Memory B cell (primary cell): ENCODE measurements at regions not wholly inside any gene's neighbourhood (a gene's known extent, or its start where the extent isn't known, plus 50 kb on each side); places are given as distances from the start of the nearest gene placed in this dataset.
"Not testable (repeated sequence)": the region's sequence is repeated elsewhere in the genome, so short reads cannot be mapped to it uniquely, and the experiment has no call there.

Experiments used
- ATAC-seq: fragments of 150-1000 bp; cut with Tn5 transposase; 2 replicates; pipeline ENCODE4 v1.10.0; 2021; ENCODE audit warnings: low read depth, mild to moderate bottlenecking, moderate library complexity
- DNase-seq, 2 donors: peaks; one replicate each; pipeline ENCODE4 v3.0.0; 2022; ENCODE audit warnings: low spot score in 2 of 2
- H3K27ac Mint-ChIP-seq: one replicate; pipeline ENCODE4 v1.8.0; 2022; ENCODE audit warnings: mild to moderate bottlenecking, moderate library complexity, mixed read lengths
- H3K27me3 Mint-ChIP-seq: one replicate; pipeline ENCODE4 v1.8.0; 2022; ENCODE audit warnings: mixed read lengths
- H3K36me3 Mint-ChIP-seq: one replicate; pipeline ENCODE4 v1.8.0; 2022; ENCODE audit warnings: mild to moderate bottlenecking, mixed read lengths
- H3K4me1 Mint-ChIP-seq: one replicate; pipeline ENCODE4 v1.8.0; 2022; ENCODE audit warnings: mixed read lengths
- H3K4me3 Mint-ChIP-seq: one replicate; pipeline ENCODE4 v1.8.0; 2022; ENCODE audit warnings: mild to moderate bottlenecking, moderate library complexity, mixed read lengths
- H3K9me3 Mint-ChIP-seq: one replicate; pipeline ENCODE4 v1.8.0; 2022; ENCODE audit warnings: mixed read lengths

GRCh38 chr4:128548381-128548780, 260.8 kb upstream of the PGRMC2 start:
- H3K27me3 Mint-ChIP-seq: peaks cover 11% of the 10 kb centered on the region
- H3K27ac Mint-ChIP-seq: no peak overlapping the region
- peaks cover 2% of the 10 kb centered on the region for H3K9me3 Mint-ChIP-seq
- DNase-seq (no peak), ATAC-seq (no peak)
- no peak overlapping the region for H3K4me3 Mint-ChIP-seq
- H3K4me1 Mint-ChIP-seq: peaks cover 6% of the 10 kb centered on the region
- H3K36me3 Mint-ChIP-seq: no peaks in the 10 kb centered on the region

- no peak for DNase-seq
- Mint-ChIP-seq H3K9me3 (no peaks in the 10 kb centered on the region), H3K27me3 (peaks cover 5% of the 10 kb centered on the region), H3K4me3 (no peak overlapping the region), H3K36me3 (no peaks in the 10 kb centered on the region), H3K27ac (no peak overlapping the region), H3K4me1 (no peaks in the 10 kb centered on the region)
- no peak for ATAC-seq
Observed at GRCh38 chr4:128544272-128544671, 256.7 kb upstream of the PGRMC2 start.

GRCh38 chr4:128543696-128544095, 256.1 kb upstream of the PGRMC2 start:
- Mint-ChIP-seq H3K27me3 (peaks cover 10% of the 10 kb centered on the region), H3K27ac (no peak overlapping the region), H3K4me1 (no peaks in the 10 kb centered on the region), H3K4me3 (no peak overlapping the region), H3K9me3 (no peaks in the 10 kb centered on the region), H3K36me3 (no peaks in the 10 kb centered on the region)
- ATAC-seq (no peak), DNase-seq (no peak)

- H3K36me3 Mint-ChIP-seq: no peaks in the 10 kb centered on the region
- no peak overlapping the region for H3K27ac Mint-ChIP-seq
- H3K4me3 Mint-ChIP-seq: no peak overlapping the region
- no peaks in the 10 kb centered on the region for H3K4me1 Mint-ChIP-seq
- H3K27me3 Mint-ChIP-seq: peaks cover 6% of the 10 kb centered on the region
- no peaks in the 10 kb centered on the region for H3K9me3 Mint-ChIP-seq
- ATAC-seq (no peak), DNase-seq (no peak)
Observed at GRCh38 chr4:128542047-128542446, 254.4 kb upstream of the PGRMC2 start.

GRCh38 chr4:128540122-128540521, 252.5 kb upstream of the PGRMC2 start:
- no peak overlapping the region for H3K4me3 Mint-ChIP-seq
- ATAC-seq (no peak), DNase-seq (no peak)
- H3K9me3 Mint-ChIP-seq: no peaks in the 10 kb centered on the region
- no peaks in the 10 kb centered on the region for H3K36me3 Mint-ChIP-seq
- peaks cover 9% of the 10 kb centered on the region for H3K27me3 Mint-ChIP-seq
- no peak overlapping the region for H3K27ac Mint-ChIP-seq
- no peaks in the 10 kb centered on the region for H3K4me1 Mint-ChIP-seq

- H3K4me1 Mint-ChIP-seq: no peaks in the 10 kb centered on the region
Observed at GRCh38 chr4:128538111-128538882, 250.7 kb upstream of the PGRMC2 start.

GRCh38 chr4:128536746-128537145, 249.1 kb upstream of the PGRMC2 start:
- H3K27ac Mint-ChIP-seq: no peak overlapping the region
- ATAC-seq (no peak), DNase-seq (no peak)
- peaks cover 10% of the 10 kb centered on the region for H3K27me3 Mint-ChIP-seq
- H3K4me3 Mint-ChIP-seq: no peak overlapping the region
- no peaks in the 10 kb centered on the region for H3K36me3 Mint-ChIP-seq
- H3K4me1 Mint-ChIP-seq: no peaks in the 10 kb centered on the region
- no peaks in the 10 kb centered on the region for H3K9me3 Mint-ChIP-seq

More at GRCh38 chr4:128538111-128538882, 250.7 kb upstream of the PGRMC2 start:
- DNase-seq (no peak), ATAC-seq (no peak)
- no peaks in the 10 kb centered on the region for H3K9me3 Mint-ChIP-seq
- no peaks in the 10 kb centered on the region for H3K36me3 Mint-ChIP-seq
- H3K27me3 Mint-ChIP-seq: peaks cover 10% of the 10 kb centered on the region
- H3K4me3 Mint-ChIP-seq: no peak overlapping the region
- no peak overlapping the region for H3K27ac Mint-ChIP-seq

- H3K27ac Mint-ChIP-seq, ATAC-seq, H3K9me3 Mint-ChIP-seq, DNase-seq, H3K4me3 Mint-ChIP-seq, H3K36me3 Mint-ChIP-seq, H3K4me1 Mint-ChIP-seq: not testable (repeated sequence)
- H3K27me3 Mint-ChIP-seq: peaks cover 10% of the 10 kb centered on the region
Observed at GRCh38 chr4:128535510-128535909, 247.9 kb upstream of the PGRMC2 start.

GRCh38 chr4:128528793-128529553, 241.4 kb upstream of the PGRMC2 start:
- Mint-ChIP-seq H3K4me3 (no peak overlapping the region), H3K36me3 (no peaks in the 10 kb centered on the region), H3K4me1 (peaks cover 3% of the 10 kb centered on the region), H3K9me3 (no peaks in the 10 kb centered on the region), H3K27ac (no peak overlapping the region), H3K27me3 (peaks cover 4% of the 10 kb centered on the region)
- ATAC-seq: no peak
- no peak for DNase-seq

- H3K36me3 Mint-ChIP-seq: no peaks in the 10 kb centered on the region
Observed at GRCh38 chr4:128527946-128528576, 240.4 kb upstream of the PGRMC2 start.

GRCh38 chr4:128527351-128527750, 239.7 kb upstream of the PGRMC2 start:
- peaks cover 3% of the 10 kb centered on the region for H3K4me1 Mint-ChIP-seq
- peaks cover 7% of the 10 kb centered on the region for H3K27me3 Mint-ChIP-seq
- H3K4me3 Mint-ChIP-seq: no peak overlapping the region
- no peak overlapping the region for H3K27ac Mint-ChIP-seq
- ATAC-seq (no peak), DNase-seq (no peak)
- H3K36me3 Mint-ChIP-seq: no peaks in the 10 kb centered on the region
- H3K9me3 Mint-ChIP-seq: no peaks in the 10 kb centered on the region

More at GRCh38 chr4:128527946-128528576, 240.4 kb upstream of the PGRMC2 start:
- Mint-ChIP-seq H3K4me3 (no peak overlapping the region), H3K27me3 (peaks cover 4% of the 10 kb centered on the region), H3K4me1 (peaks cover 3% of the 10 kb centered on the region), H3K9me3 (no peaks in the 10 kb centered on the region), H3K27ac (no peak overlapping the region)
- no peak for ATAC-seq
- no peak for DNase-seq

- H3K27ac Mint-ChIP-seq: no peak overlapping the region
Observed at GRCh38 chr4:128525992-128526630, 238.5 kb upstream of the PGRMC2 start.

GRCh38 chr4:128525387-128525786, 237.8 kb upstream of the PGRMC2 start:
- ATAC-seq (no peak), DNase-seq (no peak)
- Mint-ChIP-seq H3K27me3 (peaks cover 13% of the 10 kb centered on the region), H3K4me3 (no peak overlapping the region), H3K4me1 (peaks cover 3% of the 10 kb centered on the region), H3K9me3 (no peaks in the 10 kb centered on the region), H3K36me3 (no peaks in the 10 kb centered on the region), H3K27ac (no peak overlapping the region)

More at GRCh38 chr4:128525992-128526630, 238.5 kb upstream of the PGRMC2 start:
- Mint-ChIP-seq H3K4me1 (peaks cover 3% of the 10 kb centered on the region), H3K9me3 (no peaks in the 10 kb centered on the region), H3K36me3 (no peaks in the 10 kb centered on the region), H3K4me3 (no peak overlapping the region), H3K27me3 (peaks cover 10% of the 10 kb centered on the region)
- no peak for ATAC-seq
- no peak for DNase-seq

- Mint-ChIP-seq H3K27me3 (peaks cover 14% of the 10 kb centered on the region), H3K36me3 (no peaks in the 10 kb centered on the region), H3K4me1 (peaks cover 3% of the 10 kb centered on the region), H3K27ac (no peak overlapping the region), H3K9me3 (no peaks in the 10 kb centered on the region), H3K4me3 (no peak overlapping the region)
- ATAC-seq (no peak), DNase-seq (no peak)
Observed at GRCh38 chr4:128524311-128524710, 236.7 kb upstream of the PGRMC2 start.
